GM10266 (cell line): ENCODE measurements at regions not wholly inside any gene's neighbourhood (a gene's known extent, or its start where the extent isn't known, plus 50 kb on each side); places are given as distances from the start of the nearest gene placed in this dataset.

Source experiments
- DNase-seq: peaks from one replicate; pipeline ENCODE4 v3.0.0; 2012; ENCODE audit errors: extremely low spot score
- CTCF ChIP-seq: IDR thresholded peaks from 2 replicates; pipeline ENCODE4 v1.5.1; 2012; ENCODE audit warnings: mild to moderate bottlenecking, low read depth; ENCODE audit not compliant: control insufficient read depth, insufficient read depth; ENCODE audit errors: missing control alignments

- no peak for DNase-seq
- no peak for TF ChIP-seq CTCF
Measured at GRCh38 chr11:129723146-129723760, 92.4 kb upstream of the TMEM45B start.

DNA sequence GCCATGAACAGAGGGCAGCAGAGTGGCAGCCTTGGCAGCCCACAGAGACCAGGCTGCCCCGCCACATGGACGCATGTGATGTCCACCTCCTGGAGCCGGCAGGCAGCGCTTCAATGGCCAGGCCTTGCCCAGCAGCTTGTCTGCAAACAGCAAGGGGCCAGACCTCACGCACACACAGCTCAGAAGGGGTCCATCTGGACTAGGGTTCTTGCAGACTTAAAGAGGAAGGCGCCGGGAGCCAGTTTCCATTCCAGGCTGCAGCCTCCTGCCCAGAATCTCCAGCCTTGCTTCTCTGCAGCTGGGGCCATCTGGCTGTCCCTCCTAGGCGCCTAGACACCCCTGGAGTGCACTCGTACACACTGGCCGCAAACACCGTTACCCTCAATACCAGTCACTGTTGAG lies 91.9 kb upstream of the TMEM45B start:
- DNase-seq, result no peak
- TF ChIP-seq CTCF, result no peak

GRCh38 chr11:129724866-129725265 lies 90.8 kb upstream of the TMEM45B start:
- DNase-seq, result no peak
- no peak for TF ChIP-seq CTCF

DNA sequence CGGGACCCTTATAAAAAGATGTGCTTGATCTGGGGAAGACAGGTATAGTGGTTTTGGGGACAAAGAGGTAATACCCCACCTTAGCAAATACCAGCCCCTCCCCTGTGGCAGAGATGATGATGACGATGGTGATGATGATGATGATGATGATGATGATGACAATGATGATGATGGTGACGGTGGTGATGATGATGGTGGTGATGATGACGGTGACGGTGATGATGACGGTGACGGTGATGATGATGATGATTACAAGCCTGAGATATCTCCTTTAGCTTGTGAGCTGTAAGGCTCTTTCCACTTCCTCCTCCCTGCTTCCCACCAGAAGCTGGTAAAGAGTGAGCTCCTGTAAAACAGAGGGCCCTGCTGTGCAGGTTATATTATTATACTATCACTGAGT lies 89.5 kb upstream of the TMEM45B start:
- no peak for DNase-seq
- no peak for TF ChIP-seq CTCF

DNA sequence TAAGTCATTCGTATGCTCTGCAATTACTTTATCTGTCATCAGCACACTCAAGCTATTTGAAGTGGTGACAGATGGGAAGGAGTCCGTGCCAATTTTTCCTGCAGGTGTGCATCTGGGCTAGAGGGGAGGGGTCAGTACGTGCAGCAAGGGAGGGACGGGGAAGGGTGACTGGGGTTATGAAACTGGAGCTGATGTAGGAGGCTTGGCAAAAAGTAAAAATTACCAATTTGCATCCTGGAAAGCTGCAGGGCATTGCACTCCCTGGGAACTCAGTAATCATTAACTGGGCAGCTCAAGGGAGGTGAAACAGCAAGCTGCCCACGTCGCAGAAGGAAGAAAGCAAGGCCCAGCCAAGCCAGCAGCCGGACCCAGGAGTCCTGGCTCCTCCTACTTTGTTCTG lies 87.1 kb upstream of the TMEM45B start:
- TF ChIP-seq CTCF, result no peak
- DNase-seq, result no peak

DNA sequence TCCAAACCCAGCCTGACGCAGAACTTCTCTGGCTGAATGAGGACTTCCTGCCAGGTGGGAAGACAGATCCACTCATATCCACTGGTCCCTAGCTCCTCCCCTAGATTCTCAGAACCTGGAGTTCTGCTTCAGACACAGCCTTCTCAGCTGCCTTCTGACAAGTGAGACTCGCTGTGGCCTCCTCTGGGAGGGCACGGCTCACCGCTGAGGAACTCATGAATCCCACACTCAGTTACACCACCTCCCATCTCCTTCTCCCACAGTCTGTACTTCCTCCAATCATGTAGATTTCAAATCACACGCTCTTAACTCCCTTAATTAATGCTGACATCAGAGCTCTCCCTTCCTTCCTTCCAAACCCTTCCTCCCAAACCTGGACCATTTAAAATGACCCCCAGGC lies 86.4 kb upstream of the TMEM45B start:
- no peak for DNase-seq
- no peak for TF ChIP-seq CTCF

DNA sequence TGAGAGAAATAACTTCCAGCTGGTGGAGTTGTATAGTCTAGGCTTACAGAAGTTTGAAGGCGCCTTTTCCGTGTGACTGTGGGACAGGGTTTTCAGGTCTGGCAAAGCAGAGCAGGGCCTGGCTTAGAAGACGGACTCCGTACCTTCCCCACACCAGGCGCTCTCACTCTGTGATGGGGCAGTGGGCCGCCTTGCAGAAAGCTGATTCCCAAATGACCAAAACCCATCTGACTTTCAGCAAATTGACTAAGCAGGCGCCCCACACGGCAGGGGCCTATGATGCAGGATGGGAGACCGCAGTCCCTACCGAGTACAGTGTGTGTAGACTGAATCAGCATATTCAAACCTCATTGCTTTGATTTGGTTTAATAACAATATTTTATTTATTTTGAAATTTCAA lies 85.8 kb upstream of the TMEM45B start:
- TF ChIP-seq CTCF, result no peak
- no peak for DNase-seq
